SU-DHL-6 (cell line): ENCODE measurements at regions not wholly inside any gene's neighbourhood (a gene's known extent, or its start where the extent isn't known, plus 50 kb on each side); places are given as distances from the start of the nearest gene placed in this dataset.

ENCODE experiments used
- H2AFZ ChIP-seq: fragments of 200-600 bp; sonication (generic); 2 replicates; pipeline ENCODE4 v1.6.1; 2014; ENCODE audit warnings: low read depth, mild to moderate bottlenecking, moderate library complexity, mixed read lengths, antibody characterized with exemption, low read length; ENCODE audit not compliant: severe bottlenecking
- H3F3A ChIP-seq: fragments of 200-600 bp; shearing (Covaris generic); 2 replicates; pipeline ENCODE4 v1.6.0; 2016; ENCODE audit warnings: antibody characterized with exemption, mild to moderate bottlenecking; ENCODE audit not compliant: insufficient read depth
- H3K27ac ChIP-seq: fragments of 200-600 bp; sonication (generic); 2 replicates; pipeline ENCODE4 v1.5.1; 2016; ENCODE audit warnings: low read depth, mild to moderate bottlenecking, low read length, moderate library complexity, mixed read lengths
- H3K27me3 ChIP-seq: fragments of 200-600 bp; sonication (generic), shearing (Covaris generic); 2 replicates; pipeline ENCODE4 v1.6.0; 2014; ENCODE audit warnings: mild to moderate bottlenecking, low read length
- H3K36me3 ChIP-seq: fragments of 200-600 bp; sonication (generic); 2 replicates; pipeline ENCODE4 v1.6.1; 2014; ENCODE audit warnings: mild to moderate bottlenecking, low read length, mixed read lengths
- H3K4me2 ChIP-seq: fragments of 300-600, 200-600 bp; shearing (Covaris generic), sonication (generic); 2 replicates; pipeline ENCODE4 v1.6.0; 2014; ENCODE audit warnings: low read length, low read depth, mild to moderate bottlenecking; ENCODE audit not compliant: poor library complexity, severe bottlenecking
- H3K4me3 ChIP-seq: fragments of 200-600 bp; sonication (generic); 2 replicates; pipeline ENCODE4 v1.5.1; 2014; ENCODE audit warnings: antibody characterized with exemption, low read length, mild to moderate bottlenecking, mixed read lengths; ENCODE audit not compliant: insufficient read depth, poor library complexity, severe bottlenecking
- H3K79me2 ChIP-seq: fragments of 200-600 bp; sonication (generic); 2 replicates; pipeline ENCODE4 v1.6.1; 2014; ENCODE audit warnings: mild to moderate bottlenecking, low read length, moderate library complexity; ENCODE audit not compliant: insufficient read depth
- H3K9ac ChIP-seq: fragments of 200-600 bp; sonication (generic); 2 replicates; pipeline ENCODE4 v1.7.0; 2014; ENCODE audit warnings: mild to moderate bottlenecking, low read length
- H3K9me2 ChIP-seq: fragments of 200-600 bp; sonication (generic); replicated peaks from 2 replicates; pipeline ENCODE4 v1.6.1; 2014; ENCODE audit warnings: low read length; ENCODE audit not compliant: insufficient read depth
- H3K9me3 ChIP-seq: fragments of 200-600 bp; sonication (generic); 2 replicates; pipeline ENCODE4 v1.6.1; 2014; ENCODE audit warnings: low read length, mixed read lengths; ENCODE audit not compliant: insufficient read depth
- H4K20me1 ChIP-seq: fragments of 200-600 bp; sonication (generic); 2 replicates; pipeline ENCODE4 v1.6.1; 2014; ENCODE audit warnings: low read depth, mild to moderate bottlenecking, antibody characterized with exemption, low read length, moderate library complexity, mixed read lengths
- EZH2phosphoT487 ChIP-seq: fragments of 200-600 bp; sonication (generic), shearing (Covaris generic); conservative IDR thresholded peaks from 2 replicates; pipeline ENCODE4 v1.6.1; 2018; ENCODE audit warnings: mild to moderate bottlenecking, antibody characterized with exemption, low read length, moderate library complexity, mixed read lengths
- TF ChIP-seq, protein P1 (sequence below): fragments of 200-600 bp; sonication (generic); IDR thresholded peaks from one replicate; pipeline ENCODE4 v1.5.1; 2017; ENCODE audit warnings: antibody characterized with exemption, mild to moderate bottlenecking, low read length, moderate library complexity; ENCODE audit not compliant: insufficient read depth, poor library complexity, severe bottlenecking

DNA sequence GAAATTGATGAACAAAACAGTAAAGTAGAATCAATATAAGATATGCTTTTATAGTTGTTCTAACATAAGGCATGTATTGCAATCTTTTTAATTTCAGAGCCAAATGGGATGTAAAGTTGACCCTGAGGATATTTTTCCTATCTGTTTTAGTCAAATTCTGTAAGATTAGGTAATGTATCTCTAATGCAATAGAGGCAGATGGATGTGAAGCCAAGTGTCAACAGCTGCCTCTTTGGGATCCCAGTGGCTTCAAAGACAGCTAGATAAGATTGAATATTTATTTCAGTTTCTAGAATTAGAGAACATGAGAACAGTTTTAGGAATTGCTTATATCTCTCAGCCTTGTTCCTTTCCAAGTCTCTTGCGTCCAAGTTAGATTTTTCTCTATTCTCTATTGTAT lies 208.3 kb downstream of the DNAJB9 start:
- Histone ChIP-seq H2AFZ (no peak overlapping the region), H3F3A (no peaks in the 10 kb centered on the region)
- TF ChIP-seq EZH2phosphoT487 = no peak
- TF ChIP-seq, protein P1, sequence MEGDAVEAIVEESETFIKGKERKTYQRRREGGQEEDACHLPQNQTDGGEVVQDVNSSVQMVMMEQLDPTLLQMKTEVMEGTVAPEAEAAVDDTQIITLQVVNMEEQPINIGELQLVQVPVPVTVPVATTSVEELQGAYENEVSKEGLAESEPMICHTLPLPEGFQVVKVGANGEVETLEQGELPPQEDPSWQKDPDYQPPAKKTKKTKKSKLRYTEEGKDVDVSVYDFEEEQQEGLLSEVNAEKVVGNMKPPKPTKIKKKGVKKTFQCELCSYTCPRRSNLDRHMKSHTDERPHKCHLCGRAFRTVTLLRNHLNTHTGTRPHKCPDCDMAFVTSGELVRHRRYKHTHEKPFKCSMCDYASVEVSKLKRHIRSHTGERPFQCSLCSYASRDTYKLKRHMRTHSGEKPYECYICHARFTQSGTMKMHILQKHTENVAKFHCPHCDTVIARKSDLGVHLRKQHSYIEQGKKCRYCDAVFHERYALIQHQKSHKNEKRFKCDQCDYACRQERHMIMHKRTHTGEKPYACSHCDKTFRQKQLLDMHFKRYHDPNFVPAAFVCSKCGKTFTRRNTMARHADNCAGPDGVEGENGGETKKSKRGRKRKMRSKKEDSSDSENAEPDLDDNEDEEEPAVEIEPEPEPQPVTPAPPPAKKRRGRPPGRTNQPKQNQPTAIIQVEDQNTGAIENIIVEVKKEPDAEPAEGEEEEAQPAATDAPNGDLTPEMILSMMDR = no peak

DNA sequence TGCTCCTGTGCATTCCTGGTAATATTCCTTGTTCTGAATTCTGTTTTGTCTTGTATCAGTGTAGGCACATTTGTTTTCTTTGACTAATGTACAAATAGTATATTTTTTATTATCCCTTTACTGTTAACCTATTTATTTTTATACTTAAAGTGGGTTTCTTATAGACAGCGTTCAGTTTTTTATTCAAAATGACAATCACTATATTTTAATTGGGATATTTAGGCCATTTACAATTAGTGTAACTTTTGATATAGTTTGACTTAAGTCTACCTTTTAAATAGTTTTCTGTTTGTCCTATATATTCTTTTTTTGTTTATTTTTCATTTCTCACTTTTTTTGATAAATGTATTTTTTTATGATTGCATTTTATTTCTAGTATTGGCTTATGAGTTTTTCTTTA lies 219.8 kb downstream of the DNAJB9 start:
- H3K4me2 ChIP-seq = no peak overlapping the region

More for the DNA sequence above, 208.3 kb downstream of the DNAJB9 start:
- Histone ChIP-seq H4K20me1 (no peaks in the 10 kb centered on the region), H3K27me3 (no peaks in the 10 kb centered on the region), H3K9me2 (no peaks in the 10 kb centered on the region), H3K4me3 (no peak overlapping the region), H3K79me2 (no peaks in the 10 kb centered on the region), H3K36me3 (no peaks in the 10 kb centered on the region), H3K27ac (no peak overlapping the region), H3K4me2 (no peak overlapping the region), H3K9ac (no peak overlapping the region), H3K9me3 (no peaks in the 10 kb centered on the region)

DNA sequence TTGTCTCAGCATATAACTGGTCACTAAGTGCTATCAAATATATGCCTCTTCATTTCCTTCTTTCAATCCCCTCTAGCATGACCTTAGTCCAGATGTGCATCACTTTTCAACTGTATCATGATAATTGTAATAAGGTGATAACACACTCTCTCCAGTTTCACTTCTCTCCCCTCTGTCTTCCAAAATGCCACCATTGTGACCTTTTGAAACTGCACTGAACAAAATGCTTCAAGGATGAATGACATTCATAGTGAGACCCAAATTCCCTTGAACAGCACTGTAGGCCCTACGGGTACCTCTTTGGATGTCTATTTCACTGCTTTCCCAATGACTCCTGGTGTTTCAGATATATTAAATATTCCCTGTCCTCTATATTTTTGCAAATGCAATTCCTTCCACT lies 224.8 kb downstream of the DNAJB9 start:
- Histone ChIP-seq H3K27me3 (no peaks in the 10 kb centered on the region), H3K9me3 (no peaks in the 10 kb centered on the region), H3K36me3 (no peaks in the 10 kb centered on the region), H3K79me2 (no peaks in the 10 kb centered on the region), H3K9me2 (0 out of 2 replicates have a peak, but pooled peaks cover 4% of the 10 kb centered on the region), H3F3A (no peaks in the 10 kb centered on the region), H3K4me3 (no peak overlapping the region), H3K27ac (no peak overlapping the region), H2AFZ (no peak overlapping the region), H3K9ac (no peak overlapping the region), H4K20me1 (no peaks in the 10 kb centered on the region), H3K4me2 (no peak overlapping the region)
- TF ChIP-seq, protein P1 = no peak
- TF ChIP-seq EZH2phosphoT487 = no peak

More for the DNA sequence above, 219.8 kb downstream of the DNAJB9 start:
- Histone ChIP-seq H3K36me3 (no peaks in the 10 kb centered on the region), H3K9me3 (no peaks in the 10 kb centered on the region), H3K9me2 (0 out of 2 replicates have a peak, but pooled peaks cover 4% of the 10 kb centered on the region), H4K20me1 (no peaks in the 10 kb centered on the region), H3K27ac (no peak overlapping the region), H3K9ac (no peak overlapping the region), H3F3A (no peaks in the 10 kb centered on the region), H3K79me2 (no peaks in the 10 kb centered on the region), H2AFZ (no peak overlapping the region), H3K4me3 (no peak overlapping the region), H3K27me3 (no peaks in the 10 kb centered on the region)
- TF ChIP-seq, protein P1 = no peak
- no peak for TF ChIP-seq EZH2phosphoT487

DNA sequence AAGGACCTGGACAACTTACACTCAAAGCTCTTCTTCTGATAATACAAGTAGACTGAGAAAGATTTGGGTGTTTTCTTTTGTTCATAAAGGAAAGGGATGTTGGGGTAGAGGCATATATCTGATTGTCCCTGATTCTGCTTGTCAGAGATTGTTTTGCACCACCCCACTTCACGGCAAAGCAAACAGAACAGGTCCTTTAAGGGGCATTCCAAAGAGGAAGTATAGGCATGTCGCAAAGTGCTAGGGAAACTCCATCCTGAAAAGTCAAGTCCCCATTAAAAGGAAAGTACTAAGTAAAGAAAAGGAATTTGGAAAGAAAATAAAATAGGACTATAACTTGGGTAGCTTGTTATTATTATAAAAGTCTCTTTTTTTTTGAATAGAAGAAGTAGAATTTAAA lies 233.0 kb downstream of the DNAJB9 start:
- Histone ChIP-seq H3K9ac (no peak overlapping the region), H2AFZ (no peak overlapping the region), H3K36me3 (no peaks in the 10 kb centered on the region), H3K79me2 (no peaks in the 10 kb centered on the region), H3K27ac (no peak overlapping the region), H3K4me2 (no peak overlapping the region), H3K4me3 (no peak overlapping the region), H3F3A (no peaks in the 10 kb centered on the region), H3K9me2 (no peaks in the 10 kb centered on the region), H3K27me3 (no peaks in the 10 kb centered on the region), H3K9me3 (no peaks in the 10 kb centered on the region), H4K20me1 (no peaks in the 10 kb centered on the region)
- no peak for TF ChIP-seq EZH2phosphoT487
- TF ChIP-seq, protein P1 = no peak
